Caco-2 (cell line): ENCODE measurements at regions not wholly inside any gene's neighbourhood (a gene's known extent, or its start where the extent isn't known, plus 50 kb on each side); places are given as distances from the start of the nearest gene placed in this dataset.

ENCODE experiments used
- BruUV-seq: library from RNA; stranded (reverse); fragments of 400-500 nt; replicated peaks from 2 replicates; lab custom pipeline; 2021; lab: Mats Ljungman, UMichigan
- CTCF ChIA-PET: fragments of 300-600 bp; sonication (Branson Sonifier 250); formaldehyde crosslinking; loops from one replicate; lab custom pipeline; 2022; ENCODE audit warnings: antibody characterized with exemption; lab: Charles Lee
- POLR2A ChIA-PET: fragments of 300-600 bp; sonication (Branson Sonifier 250); formaldehyde crosslinking; loops from one replicate; lab custom pipeline; 2022; ENCODE audit warnings: antibody characterized with exemption; lab: Charles Lee
- DNase-seq, 2 experiments: peaks; one replicate each; pipeline versions ENCODE4 v3.0.0 to v3.0.0-alpha.2; 2020 to 2022
- H3K27me3 ChIP-seq: replicated peaks from 2 replicates; pipeline ENCODE4 v1.6.0; 2011; ENCODE audit warnings: low read length; ENCODE audit not compliant: control insufficient read depth, insufficient read depth
- H3K36me3 ChIP-seq: 2 replicates; pipeline ENCODE4 v1.5.1; 2011; ENCODE audit warnings: low read length; ENCODE audit not compliant: control insufficient read depth, insufficient read depth
- H3K4me1 ChIP-seq: fragments of 250-450 bp; sonication (Bioruptor Pico); 2 replicates; pipeline ENCODE4 v1.5.1; 2020; ENCODE audit warnings: mild to moderate bottlenecking
- H3K4me3 ChIP-seq: 2 replicates; pipeline ENCODE4 v1.5.1; 2011; ENCODE audit warnings: low read depth, mild to moderate bottlenecking, control low read depth, low read length
- H3K9me3 ChIP-seq: fragments of 250-450 bp; sonication (Bioruptor Pico); 2 replicates; pipeline ENCODE4 v1.5.1; 2020; ENCODE audit warnings: mild to moderate bottlenecking, moderate library complexity
- H3K27ac Mint-ChIP-seq: one replicate; pipeline ENCODE4 v1.8.0; 2022; ENCODE audit warnings: mixed read lengths; ENCODE audit not compliant: unreplicated experiment
- H3K27me3 Mint-ChIP-seq: one replicate; pipeline ENCODE4 v1.8.0; 2022; ENCODE audit warnings: mixed read lengths; ENCODE audit not compliant: insufficient read depth, unreplicated experiment
- H3K36me3 Mint-ChIP-seq: one replicate; pipeline ENCODE4 v1.8.0; 2022; ENCODE audit warnings: mild to moderate bottlenecking, mixed read lengths; ENCODE audit not compliant: insufficient read depth, unreplicated experiment
- H3K4me1 Mint-ChIP-seq: one replicate; pipeline ENCODE4 v1.8.0; 2022; ENCODE audit warnings: low read depth, mixed read lengths; ENCODE audit not compliant: unreplicated experiment
- H3K4me3 Mint-ChIP-seq: one replicate; pipeline ENCODE4 v1.8.0; 2022; ENCODE audit warnings: mild to moderate bottlenecking, moderate library complexity, mixed read lengths; ENCODE audit not compliant: unreplicated experiment
- H3K9me3 Mint-ChIP-seq: one replicate; pipeline ENCODE4 v1.8.0; 2022; ENCODE audit warnings: mixed read lengths; ENCODE audit not compliant: unreplicated experiment
- intact Hi-C: fragments of 100-400 bp; cut with micrococcal nuclease; formaldehyde crosslinking; loops from one replicate; pipeline ENCODE4 v1.10.0; 2022; ENCODE audit not compliant: unreplicated experiment
- TF ChIP-seq, protein P1 (sequence below), 2 experiments: fragments of 200-600 bp in 1 of 2; IDR thresholded peaks; 1 replicate in 1 of 2; 2 replicates in 1 of 2; pipeline versions ENCODE4 v1.5.1 to v1.8.0; 2011 to 2022; ENCODE audit warnings: antibody characterized with exemption in 1 of 2, control low read depth in 1 of 2, inconsistent platforms in 1 of 2, low read depth in 1 of 2, low read length in 1 of 2, mild to moderate bottlenecking in 1 of 2, moderate library complexity in 1 of 2; ENCODE audit not compliant: insufficient read depth in 1 of 2, severe bottlenecking in 1 of 2, unreplicated experiment in 1 of 2

- H3K4me1 ChIP-seq: no peaks in the 10 kb centered on the region
- intact Hi-C loops: no loop called here
- H3K27me3 Mint-ChIP-seq: no peaks in the 10 kb centered on the region
- no TSS peak for BruUV-seq
- H3K27me3 ChIP-seq: no peaks in the 10 kb centered on the region
- ChIA-PET POLR2A (no interaction called here), CTCF (no interaction called here)
- TF ChIP-seq, protein P1, sequence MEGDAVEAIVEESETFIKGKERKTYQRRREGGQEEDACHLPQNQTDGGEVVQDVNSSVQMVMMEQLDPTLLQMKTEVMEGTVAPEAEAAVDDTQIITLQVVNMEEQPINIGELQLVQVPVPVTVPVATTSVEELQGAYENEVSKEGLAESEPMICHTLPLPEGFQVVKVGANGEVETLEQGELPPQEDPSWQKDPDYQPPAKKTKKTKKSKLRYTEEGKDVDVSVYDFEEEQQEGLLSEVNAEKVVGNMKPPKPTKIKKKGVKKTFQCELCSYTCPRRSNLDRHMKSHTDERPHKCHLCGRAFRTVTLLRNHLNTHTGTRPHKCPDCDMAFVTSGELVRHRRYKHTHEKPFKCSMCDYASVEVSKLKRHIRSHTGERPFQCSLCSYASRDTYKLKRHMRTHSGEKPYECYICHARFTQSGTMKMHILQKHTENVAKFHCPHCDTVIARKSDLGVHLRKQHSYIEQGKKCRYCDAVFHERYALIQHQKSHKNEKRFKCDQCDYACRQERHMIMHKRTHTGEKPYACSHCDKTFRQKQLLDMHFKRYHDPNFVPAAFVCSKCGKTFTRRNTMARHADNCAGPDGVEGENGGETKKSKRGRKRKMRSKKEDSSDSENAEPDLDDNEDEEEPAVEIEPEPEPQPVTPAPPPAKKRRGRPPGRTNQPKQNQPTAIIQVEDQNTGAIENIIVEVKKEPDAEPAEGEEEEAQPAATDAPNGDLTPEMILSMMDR (IDR thresholded peaks at IDR 0.05; ENCODE audit: insufficient read depth in 1 of 2, low read depth in 1 of 2, low read length in 1 of 2, severe bottlenecking in 1 of 2, unreplicated experiment in 1 of 2): no peak
- no peak for DNase-seq
- no peak overlapping the region for H3K27ac Mint-ChIP-seq
- no peak overlapping the region for H3K4me3 Mint-ChIP-seq
- no peaks in the 10 kb centered on the region for H3K9me3 Mint-ChIP-seq
- H3K4me1 Mint-ChIP-seq: no peaks in the 10 kb centered on the region
- H3K36me3 Mint-ChIP-seq: no peaks in the 10 kb centered on the region
- no peaks in the 10 kb centered on the region for H3K36me3 ChIP-seq
- H3K4me3 ChIP-seq: no peak overlapping the region
- no peaks in the 10 kb centered on the region for H3K9me3 ChIP-seq
Observed at GRCh38 chr1:239655023-239655422, 268.7 kb downstream of the CHRM3 start.

DNA sequence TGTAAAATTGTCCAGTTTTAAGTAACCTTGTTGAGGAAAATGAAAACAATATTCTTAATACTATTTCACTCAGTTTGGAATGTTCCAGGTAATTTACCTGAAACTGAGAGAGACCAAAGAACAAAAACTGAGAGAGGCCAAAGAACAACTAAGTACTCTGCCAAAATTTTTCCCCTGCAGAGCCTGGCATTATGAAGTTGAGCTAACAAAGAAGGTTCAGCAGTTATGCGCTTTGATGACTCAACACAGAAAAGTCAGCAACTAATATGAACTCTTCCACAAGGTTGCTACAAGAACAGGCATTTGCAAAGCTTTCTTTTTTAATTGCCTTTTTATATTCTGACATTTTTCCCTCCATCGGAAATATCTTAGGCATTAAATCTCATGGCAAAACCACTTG is 270.9 kb downstream of the CHRM3 start:
- no peaks in the 10 kb centered on the region for H3K36me3 ChIP-seq
- intact Hi-C loops: no loop called here
- POLR2A ChIA-PET: no interaction called here
- Mint-ChIP-seq H3K36me3 (no peaks in the 10 kb centered on the region), H3K27ac (no peak overlapping the region), H3K4me1 (no peaks in the 10 kb centered on the region), H3K27me3 (no peaks in the 10 kb centered on the region), H3K4me3 (no peak overlapping the region), H3K9me3 (no peaks in the 10 kb centered on the region)
- no peaks in the 10 kb centered on the region for H3K9me3 ChIP-seq
- TF ChIP-seq, protein P1 (IDR thresholded peaks at IDR 0.05; ENCODE audit: insufficient read depth in 1 of 2, low read depth in 1 of 2, low read length in 1 of 2, severe bottlenecking in 1 of 2, unreplicated experiment in 1 of 2): no peak
- no peaks in the 10 kb centered on the region for H3K27me3 ChIP-seq
- no TSS peak for BruUV-seq
- no peak overlapping the region for H3K4me3 ChIP-seq
- no peaks in the 10 kb centered on the region for H3K4me1 ChIP-seq
- CTCF ChIA-PET: no interaction called here
- no peak for DNase-seq

GRCh38 chr1:239662950-239663349 is 276.6 kb downstream of the CHRM3 start:
- intact Hi-C loops: no loop called here
- ChIA-PET POLR2A (no interaction called here), CTCF (no interaction called here)
- no peaks in the 10 kb centered on the region for H3K9me3 ChIP-seq
- no peak overlapping the region for H3K4me3 ChIP-seq
- no peaks in the 10 kb centered on the region for H3K36me3 ChIP-seq
- Mint-ChIP-seq H3K4me3 (no peak overlapping the region), H3K4me1 (no peaks in the 10 kb centered on the region), H3K9me3 (no peaks in the 10 kb centered on the region), H3K36me3 (no peaks in the 10 kb centered on the region), H3K27ac (no peak overlapping the region), H3K27me3 (peaks cover 3% of the 10 kb centered on the region)
- BruUV-seq: no TSS peak
- H3K4me1 ChIP-seq: no peaks in the 10 kb centered on the region
- TF ChIP-seq, protein P1 (IDR thresholded peaks at IDR 0.05; ENCODE audit: insufficient read depth in 1 of 2, low read depth in 1 of 2, low read length in 1 of 2, severe bottlenecking in 1 of 2, unreplicated experiment in 1 of 2): no peak
- H3K27me3 ChIP-seq: no peaks in the 10 kb centered on the region
- no peak for DNase-seq
